ENCODE measurements at regions not wholly inside any gene's neighbourhood (a gene's known extent, or its start where the extent isn't known, plus 50 kb on each side); places are given as distances from the start of the nearest gene placed in this dataset.

DNA sequence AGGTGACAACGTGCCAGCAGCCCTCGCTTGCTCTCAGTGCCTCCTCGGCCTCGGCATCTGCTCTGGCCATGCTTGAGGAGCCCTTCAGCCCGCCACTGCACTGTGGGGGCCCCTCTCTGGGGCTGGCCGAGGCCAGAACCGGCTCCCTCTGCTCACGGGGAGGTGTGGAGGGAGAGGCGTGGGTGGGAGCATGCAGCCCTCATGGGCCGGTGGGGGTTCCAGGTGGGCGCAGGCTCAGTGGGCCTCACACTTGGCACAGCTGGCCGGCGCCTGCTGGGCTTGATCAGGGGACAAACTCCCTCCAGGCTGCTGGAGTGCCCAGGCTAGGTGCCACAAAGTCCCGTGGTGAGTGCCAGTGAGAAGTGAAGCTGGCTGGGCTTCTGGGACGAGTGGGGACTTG is 566.6 kb upstream of the ID4 start:
- TF ChIP-seq, protein P1, sequence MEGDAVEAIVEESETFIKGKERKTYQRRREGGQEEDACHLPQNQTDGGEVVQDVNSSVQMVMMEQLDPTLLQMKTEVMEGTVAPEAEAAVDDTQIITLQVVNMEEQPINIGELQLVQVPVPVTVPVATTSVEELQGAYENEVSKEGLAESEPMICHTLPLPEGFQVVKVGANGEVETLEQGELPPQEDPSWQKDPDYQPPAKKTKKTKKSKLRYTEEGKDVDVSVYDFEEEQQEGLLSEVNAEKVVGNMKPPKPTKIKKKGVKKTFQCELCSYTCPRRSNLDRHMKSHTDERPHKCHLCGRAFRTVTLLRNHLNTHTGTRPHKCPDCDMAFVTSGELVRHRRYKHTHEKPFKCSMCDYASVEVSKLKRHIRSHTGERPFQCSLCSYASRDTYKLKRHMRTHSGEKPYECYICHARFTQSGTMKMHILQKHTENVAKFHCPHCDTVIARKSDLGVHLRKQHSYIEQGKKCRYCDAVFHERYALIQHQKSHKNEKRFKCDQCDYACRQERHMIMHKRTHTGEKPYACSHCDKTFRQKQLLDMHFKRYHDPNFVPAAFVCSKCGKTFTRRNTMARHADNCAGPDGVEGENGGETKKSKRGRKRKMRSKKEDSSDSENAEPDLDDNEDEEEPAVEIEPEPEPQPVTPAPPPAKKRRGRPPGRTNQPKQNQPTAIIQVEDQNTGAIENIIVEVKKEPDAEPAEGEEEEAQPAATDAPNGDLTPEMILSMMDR (IDR thresholded peaks at IDR 0.05 in 2 of 3, conservative IDR thresholded peaks at IDR 0.05 in 1 of 3; ENCODE audit: borderline replicate concordance in 1 of 3, insufficient read depth in 1 of 3, low read depth in 2 of 3, low read length in 2 of 3) = no peak
- TF ChIP-seq FOSL1 (IDR thresholded peaks at IDR 0.05; ENCODE audit: low read depth) = no peak
- no peak for TF ChIP-seq EZH2 (IDR thresholded peaks at IDR 0.05)
- TF ChIP-seq ZFX (IDR thresholded peaks at IDR 0.05) = no peak
- no peak for TF ChIP-seq POLR2A (IDR thresholded peaks at IDR 0.05; ENCODE audit: borderline replicate concordance, extremely low read depth, insufficient read depth, insufficient read length)
- no peak for TF ChIP-seq EGR1 (IDR thresholded peaks at IDR 0.05; ENCODE audit: low read depth)
- TF ChIP-seq, protein P2, sequence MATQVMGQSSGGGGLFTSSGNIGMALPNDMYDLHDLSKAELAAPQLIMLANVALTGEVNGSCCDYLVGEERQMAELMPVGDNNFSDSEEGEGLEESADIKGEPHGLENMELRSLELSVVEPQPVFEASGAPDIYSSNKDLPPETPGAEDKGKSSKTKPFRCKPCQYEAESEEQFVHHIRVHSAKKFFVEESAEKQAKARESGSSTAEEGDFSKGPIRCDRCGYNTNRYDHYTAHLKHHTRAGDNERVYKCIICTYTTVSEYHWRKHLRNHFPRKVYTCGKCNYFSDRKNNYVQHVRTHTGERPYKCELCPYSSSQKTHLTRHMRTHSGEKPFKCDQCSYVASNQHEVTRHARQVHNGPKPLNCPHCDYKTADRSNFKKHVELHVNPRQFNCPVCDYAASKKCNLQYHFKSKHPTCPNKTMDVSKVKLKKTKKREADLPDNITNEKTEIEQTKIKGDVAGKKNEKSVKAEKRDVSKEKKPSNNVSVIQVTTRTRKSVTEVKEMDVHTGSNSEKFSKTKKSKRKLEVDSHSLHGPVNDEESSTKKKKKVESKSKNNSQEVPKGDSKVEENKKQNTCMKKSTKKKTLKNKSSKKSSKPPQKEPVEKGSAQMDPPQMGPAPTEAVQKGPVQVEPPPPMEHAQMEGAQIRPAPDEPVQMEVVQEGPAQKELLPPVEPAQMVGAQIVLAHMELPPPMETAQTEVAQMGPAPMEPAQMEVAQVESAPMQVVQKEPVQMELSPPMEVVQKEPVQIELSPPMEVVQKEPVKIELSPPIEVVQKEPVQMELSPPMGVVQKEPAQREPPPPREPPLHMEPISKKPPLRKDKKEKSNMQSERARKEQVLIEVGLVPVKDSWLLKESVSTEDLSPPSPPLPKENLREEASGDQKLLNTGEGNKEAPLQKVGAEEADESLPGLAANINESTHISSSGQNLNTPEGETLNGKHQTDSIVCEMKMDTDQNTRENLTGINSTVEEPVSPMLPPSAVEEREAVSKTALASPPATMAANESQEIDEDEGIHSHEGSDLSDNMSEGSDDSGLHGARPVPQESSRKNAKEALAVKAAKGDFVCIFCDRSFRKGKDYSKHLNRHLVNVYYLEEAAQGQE (IDR thresholded peaks at IDR 0.05; ENCODE audit: low read depth) = no peak
- no peak for TF ChIP-seq JUND (IDR thresholded peaks at IDR 0.05)
- no peak for TF ChIP-seq CEBPB (IDR thresholded peaks at IDR 0.05; ENCODE audit: low read depth)
- TF ChIP-seq SP1 (IDR thresholded peaks at IDR 0.05; ENCODE audit: low read depth) = no peak
- no peak for TF ChIP-seq RAD21 (IDR thresholded peaks at IDR 0.05; ENCODE audit: low read depth)
- no peak for TF ChIP-seq ZNF274 (IDR thresholded peaks at IDR 0.05; ENCODE audit: low read depth, low read length)
- no peak for TF ChIP-seq SIN3A (IDR thresholded peaks at IDR 0.05; ENCODE audit: low read depth)
- no peak for TF ChIP-seq YY1 (IDR thresholded peaks at IDR 0.05; ENCODE audit: extremely low read depth, insufficient replicate concordance, low read depth, low read length)
- TF ChIP-seq, protein P3, sequence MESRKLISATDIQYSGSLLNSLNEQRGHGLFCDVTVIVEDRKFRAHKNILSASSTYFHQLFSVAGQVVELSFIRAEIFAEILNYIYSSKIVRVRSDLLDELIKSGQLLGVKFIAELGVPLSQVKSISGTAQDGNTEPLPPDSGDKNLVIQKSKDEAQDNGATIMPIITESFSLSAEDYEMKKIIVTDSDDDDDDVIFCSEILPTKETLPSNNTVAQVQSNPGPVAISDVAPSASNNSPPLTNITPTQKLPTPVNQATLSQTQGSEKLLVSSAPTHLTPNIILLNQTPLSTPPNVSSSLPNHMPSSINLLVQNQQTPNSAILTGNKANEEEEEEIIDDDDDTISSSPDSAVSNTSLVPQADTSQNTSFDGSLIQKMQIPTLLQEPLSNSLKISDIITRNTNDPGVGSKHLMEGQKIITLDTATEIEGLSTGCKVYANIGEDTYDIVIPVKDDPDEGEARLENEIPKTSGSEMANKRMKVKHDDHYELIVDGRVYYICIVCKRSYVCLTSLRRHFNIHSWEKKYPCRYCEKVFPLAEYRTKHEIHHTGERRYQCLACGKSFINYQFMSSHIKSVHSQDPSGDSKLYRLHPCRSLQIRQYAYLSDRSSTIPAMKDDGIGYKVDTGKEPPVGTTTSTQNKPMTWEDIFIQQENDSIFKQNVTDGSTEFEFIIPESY (IDR thresholded peaks at IDR 0.05; ENCODE audit: extremely low read depth, insufficient replicate concordance, low read length) = no peak
- no peak for TF ChIP-seq ELF1 (IDR thresholded peaks at IDR 0.05; ENCODE audit: borderline replicate concordance, low read depth)
- ChIA-PET CTCF (no interaction called here), POLR2A (no interaction called here), RAD21 (ENCODE audit: low non-redundant PET in 1 of 2, low total read pairs in 2 of 2, uncharacterized antibody in 2 of 2, unreplicated experiment in 2 of 2) (no interaction called here)
- Histone ChIP-seq H3K27ac (ENCODE audit: low read depth, low read length) (no peak overlapping the region), H3K4me2 (ENCODE audit: low read length) (no peak overlapping the region), H4K20me1 (ENCODE audit: insufficient read depth) (no peaks in the 10 kb centered on the region), H3K4me3 (replicated peaks in 1 of 2; ENCODE audit: low read depth in 1 of 2, low read length in 2 of 2) (no peak overlapping the region), H3K9me2 (ENCODE audit: insufficient read depth) (no peaks in the 10 kb centered on the region), H3K4me1 (ENCODE audit: control insufficient read depth in 1 of 2, insufficient read depth in 2 of 2, low read length in 2 of 2) (no peaks in the 10 kb centered on the region), H3K79me2 (ENCODE audit: insufficient read depth, low read length) (no peaks in the 10 kb centered on the region), H2AFZ (ENCODE audit: low read depth, low read length, poor library complexity, severe bottlenecking) (no peak overlapping the region), H3K9ac (ENCODE audit: low read length) (no peak overlapping the region), H3K36me3 (ENCODE audit: control insufficient read depth in 1 of 2, insufficient read depth in 2 of 2, low read length in 2 of 2) (no peaks in the 10 kb centered on the region), H3K9me3 (ENCODE audit: control insufficient read depth in 1 of 2, insufficient read depth in 1 of 2, low read depth in 1 of 2, low read length in 2 of 2) (no peaks in the 10 kb centered on the region), H3K27me3 (ENCODE audit: insufficient read depth, low read length) (no peaks in the 10 kb centered on the region)
- BruUV-seq (replicated peaks) = no TSS peak
- DNase-seq (ENCODE audit: low read depth, low spot score) (no peak), ATAC-seq (no peak)
- intact Hi-C loops (cut with micrococcal nuclease) = no loop called here
